HG03520 (cell line): ENCODE measurements at regions not wholly inside any gene's neighbourhood (a gene's known extent, or its start where the extent isn't known, plus 50 kb on each side); places are given as distances from the start of the nearest gene placed in this dataset.

Source experiments
- ATAC-seq: cut with Tn5 transposase; IDR thresholded peaks from one replicate; pipeline ENCODE4 v1.9.1; 2021; ENCODE audit warnings: mild to moderate bottlenecking, moderate library complexity; ENCODE audit not compliant: unreplicated experiment

DNA sequence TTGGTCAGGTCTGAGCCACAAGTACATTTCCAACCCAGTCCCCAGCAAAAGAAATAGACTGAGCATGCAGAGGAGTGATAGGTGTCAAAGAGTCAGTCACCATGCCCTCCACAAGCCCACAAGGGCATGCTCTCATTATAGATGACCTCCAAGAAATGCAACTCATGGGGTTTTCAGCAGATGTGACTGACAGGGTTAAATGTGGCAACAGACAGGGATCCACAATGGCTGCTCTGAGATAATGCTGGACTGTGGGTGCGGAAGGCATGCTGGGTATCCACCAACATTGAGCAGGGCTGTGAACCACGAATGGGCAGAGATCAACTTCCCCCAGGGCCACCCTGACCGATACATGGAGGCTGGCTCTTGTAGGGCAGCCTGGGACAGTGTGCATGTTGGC is 115.8 kb downstream of the BCOR start:
- ATAC-seq, result no peak

DNA sequence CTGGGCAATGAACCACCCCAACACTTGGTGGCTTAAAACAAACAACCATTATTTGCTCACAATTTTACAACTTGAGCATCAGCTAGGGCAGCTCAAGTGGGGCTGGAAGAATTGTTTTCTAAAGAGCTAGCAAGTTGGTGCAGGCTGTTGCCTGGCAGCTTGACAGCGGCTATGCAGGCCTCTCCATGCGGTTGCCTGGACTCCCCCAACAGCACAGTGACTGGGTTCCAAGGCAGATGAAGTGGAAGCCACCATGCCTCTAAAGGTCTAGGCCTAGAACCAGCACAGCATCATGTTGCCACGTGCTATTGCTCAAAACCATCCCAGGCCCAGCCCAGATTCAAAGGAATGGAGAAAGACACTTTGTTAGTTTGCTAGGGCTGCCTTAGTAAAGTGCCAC is 114.8 kb downstream of the BCOR start:
- no peak for ATAC-seq

DNA sequence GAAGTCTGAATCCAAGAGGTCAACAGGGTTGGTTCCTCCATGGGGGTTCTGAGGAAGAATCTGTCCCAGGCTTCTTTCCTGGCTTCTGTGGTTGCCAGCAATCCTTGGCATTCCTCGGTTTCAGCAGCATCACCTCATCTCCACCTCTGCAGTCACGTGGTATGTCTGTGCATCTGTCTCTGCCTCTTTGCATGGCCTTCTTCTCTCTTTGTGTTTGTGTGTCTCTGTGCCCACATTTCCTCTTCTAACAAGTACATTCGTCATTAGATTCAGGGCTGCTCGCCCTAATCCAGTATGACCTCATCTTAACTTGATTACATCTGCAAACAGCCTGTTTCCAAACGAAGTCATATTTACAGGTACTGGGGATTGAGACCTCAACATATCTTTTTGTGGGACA is 114.0 kb downstream of the BCOR start:
- no peak for ATAC-seq

DNA sequence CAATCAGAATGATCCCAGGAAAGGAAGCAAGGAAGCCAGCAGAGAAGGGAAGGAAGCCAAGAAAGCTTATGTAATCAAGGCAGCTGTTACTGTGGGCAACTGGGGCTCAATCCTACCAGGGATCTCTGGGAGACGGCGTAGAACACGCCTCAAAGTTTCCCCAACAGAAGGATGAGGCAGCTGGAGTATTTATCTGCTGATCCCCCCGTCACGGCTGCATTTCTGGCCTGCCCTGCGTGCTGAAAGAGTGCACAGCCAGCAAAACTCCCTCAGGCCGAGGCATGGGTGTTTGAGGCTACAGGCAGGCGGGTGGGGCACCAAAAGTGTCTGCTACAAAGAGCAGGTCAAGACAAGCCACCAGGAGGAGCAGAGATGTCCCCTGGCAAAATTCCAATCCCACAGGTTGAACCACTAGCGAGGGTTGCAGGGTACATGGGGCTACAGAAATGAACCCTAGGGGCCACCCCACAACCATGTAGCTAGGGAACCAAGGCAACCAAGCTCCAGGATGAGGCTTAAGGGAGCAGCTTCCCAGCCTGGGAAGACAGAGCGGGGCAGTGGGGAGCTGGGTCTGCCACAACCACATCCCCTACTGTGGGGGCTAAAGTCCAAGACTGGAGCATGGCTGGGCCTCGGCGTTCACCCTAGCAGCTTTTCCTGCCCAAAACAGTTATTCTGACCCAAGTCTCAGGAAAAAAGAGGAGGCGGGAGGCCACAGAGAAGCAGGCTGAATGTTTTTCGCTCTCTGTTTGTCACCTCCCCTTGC is 113.4 kb downstream of the BCOR start:
- no peak for ATAC-seq

DNA sequence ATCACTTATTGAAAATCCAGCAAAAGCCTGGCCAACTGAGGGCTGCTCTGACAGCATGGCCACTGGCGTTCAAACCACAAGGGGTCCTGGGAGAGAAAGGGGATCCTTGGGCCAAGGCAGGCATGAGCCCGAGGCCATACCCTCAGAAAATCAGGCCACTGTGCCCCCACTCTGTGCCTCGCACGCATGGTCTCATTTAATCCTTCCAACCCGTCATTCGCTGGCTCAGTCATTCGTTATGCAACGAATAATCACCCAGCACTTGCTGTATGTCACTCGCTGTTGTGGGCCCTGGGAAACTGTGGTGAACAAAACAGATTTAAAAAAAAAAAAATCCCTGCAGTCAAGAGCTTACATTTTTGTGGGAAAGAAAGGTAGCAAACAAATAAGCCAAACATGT is 112.7 kb downstream of the BCOR start:
- no peak for ATAC-seq

DNA sequence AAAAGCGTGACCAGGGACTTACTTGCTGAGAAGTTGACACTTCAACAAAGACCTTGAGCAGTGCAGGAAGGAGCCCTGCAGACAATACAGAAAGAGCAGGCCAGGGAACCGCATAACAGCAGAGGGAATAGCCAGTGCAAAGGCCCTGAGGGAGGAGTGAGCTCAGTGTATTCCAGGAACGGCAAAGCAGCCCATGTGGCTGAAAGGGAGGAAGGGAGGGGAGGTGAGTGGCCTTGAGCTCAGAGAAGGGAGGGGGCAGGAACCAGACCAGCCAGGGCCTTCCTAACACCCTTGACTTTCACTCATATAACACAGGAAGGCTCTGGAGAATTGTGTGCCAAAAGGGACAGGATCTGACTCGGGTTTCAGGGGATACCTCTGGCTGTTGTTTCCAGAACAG is 112.2 kb downstream of the BCOR start:
- ATAC-seq, result no peak

DNA sequence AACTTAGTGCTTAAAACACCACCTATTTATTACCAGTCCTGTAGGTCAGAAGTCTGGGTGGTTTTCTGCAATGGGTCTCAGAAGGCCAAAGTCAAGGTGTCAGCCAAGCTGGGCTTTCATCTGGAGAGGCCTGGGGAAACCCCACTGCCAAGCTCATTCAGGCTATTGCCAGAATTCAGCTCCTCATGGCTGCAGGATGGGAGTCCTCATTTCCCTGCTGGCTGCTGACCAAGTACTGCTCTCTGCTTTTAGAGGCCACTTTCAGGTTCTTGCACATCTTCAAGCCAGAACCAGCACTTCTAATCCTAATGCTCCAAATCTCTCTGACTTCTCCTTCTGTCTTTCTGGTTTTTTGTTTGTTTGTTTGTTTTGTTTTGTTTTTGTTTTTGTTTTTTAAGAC is 109.3 kb downstream of the BCOR start:
- no peak for ATAC-seq

DNA sequence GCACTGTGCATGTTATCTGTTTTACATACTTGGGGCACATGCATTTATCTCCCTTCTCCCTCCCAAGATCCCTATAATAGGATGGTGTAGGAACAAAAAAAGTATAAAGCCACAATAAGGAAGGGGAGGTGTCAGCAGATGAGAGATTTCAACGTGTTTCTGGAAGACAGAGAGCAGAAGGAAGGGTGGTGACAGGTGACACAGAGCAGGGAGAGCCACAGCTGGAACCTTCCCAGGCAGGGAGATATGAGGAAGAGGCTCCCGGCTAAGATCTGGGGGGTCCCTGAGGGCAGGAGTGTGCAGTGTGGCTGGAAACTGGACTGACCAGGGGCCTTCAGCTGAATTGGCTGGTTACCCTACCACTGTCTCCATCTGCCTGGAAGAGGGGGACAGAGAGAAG is 107.4 kb downstream of the BCOR start:
- ATAC-seq, result no peak

DNA sequence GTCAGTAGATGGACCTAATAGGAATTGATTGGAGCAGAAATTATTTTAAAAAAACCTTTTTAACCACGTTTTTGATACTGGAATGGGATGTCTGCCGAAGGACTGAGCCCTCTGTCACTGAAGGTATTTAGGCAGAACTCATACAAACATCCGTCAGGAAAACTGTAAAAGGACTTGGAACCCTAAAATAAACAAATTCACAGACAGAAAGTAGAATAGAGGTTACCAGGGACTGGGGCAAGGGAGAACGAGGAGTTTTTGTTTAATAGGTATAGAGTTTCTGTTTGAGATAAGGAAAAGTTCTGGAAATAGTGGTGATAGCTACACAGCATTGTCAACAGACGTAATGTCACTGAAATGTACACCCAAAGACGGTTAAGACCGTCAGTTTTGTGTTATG is 105.5 kb downstream of the BCOR start:
- ATAC-seq, result no peak

DNA sequence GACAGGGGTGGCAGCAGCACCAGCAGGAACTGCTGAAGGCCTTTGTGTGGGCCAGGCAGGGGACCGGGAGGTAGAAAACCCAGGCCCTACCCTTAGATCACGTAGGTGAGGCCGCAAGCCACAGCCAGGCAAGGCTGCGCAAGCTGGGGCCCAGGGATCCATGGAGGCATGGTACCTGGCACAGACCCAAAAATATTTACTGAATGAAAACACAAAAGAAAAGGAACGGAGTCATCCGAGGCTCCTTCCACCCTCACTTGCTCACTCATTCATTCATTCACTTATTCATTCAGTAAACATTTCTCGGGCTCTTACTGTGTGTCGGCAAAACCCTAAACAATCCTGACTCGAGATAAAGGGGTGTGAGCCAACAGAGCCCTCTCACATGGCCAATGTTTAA is 102.3 kb downstream of the BCOR start:
- no peak for ATAC-seq

DNA sequence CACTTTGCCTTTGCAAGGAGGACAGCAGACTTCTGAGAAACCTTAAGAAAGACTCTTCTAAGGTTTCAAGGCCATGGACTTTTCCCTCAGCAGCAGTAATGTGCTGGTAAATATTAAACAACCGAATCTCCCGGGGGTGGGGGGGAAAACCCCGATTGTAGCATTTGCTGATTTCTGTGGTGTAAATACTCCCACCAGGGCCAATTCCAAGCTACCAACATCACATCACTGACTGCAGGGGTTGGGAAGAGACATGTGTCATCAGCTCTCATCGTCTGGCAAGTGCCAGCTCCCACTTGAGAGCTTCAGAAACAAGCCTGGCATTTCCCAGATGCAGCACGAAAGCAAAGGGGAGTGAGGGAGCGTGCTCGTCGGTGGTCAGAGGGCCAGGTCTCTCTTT is 101.2 kb downstream of the BCOR start:
- no peak for ATAC-seq

DNA sequence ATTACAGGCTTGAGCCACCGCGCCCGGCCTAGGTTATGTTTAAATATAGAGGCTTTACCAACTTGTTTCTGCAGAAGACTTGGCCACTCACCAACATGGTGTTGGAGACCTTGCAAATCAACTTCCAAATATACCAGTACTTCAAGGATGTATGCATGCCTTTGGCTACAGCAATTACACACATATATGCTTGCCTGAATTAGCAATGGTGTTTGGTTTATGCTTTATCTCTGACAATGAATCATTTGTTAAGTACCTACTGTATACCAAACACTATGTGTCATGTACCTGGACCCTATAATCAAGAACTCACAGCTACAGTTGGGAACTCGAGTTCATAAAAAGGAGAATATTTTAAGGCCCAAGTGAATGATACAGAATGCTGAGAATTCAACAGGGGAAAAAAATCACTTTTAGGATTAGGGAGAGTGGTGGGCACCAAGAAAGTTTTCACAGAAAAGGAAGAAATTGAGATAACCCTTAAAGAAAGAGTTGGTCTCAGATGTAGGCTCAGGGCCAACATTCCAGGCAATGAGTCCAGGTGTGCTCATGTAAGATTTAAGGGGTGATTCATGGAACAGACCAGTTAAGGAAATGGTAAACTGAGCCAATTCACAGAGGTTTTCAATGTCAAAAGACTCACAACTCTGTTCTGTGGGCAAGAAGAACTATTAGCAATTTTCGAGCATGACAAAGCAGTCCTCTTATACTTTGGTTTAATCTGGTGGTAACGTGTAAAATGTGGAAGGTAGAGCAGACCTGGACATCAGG is 98.9 kb downstream of the BCOR start:
- ATAC-seq, result no peak
